T-helper 2 cell treated with Interferon-gamma antibody and Interleukin-4, amounts not matched to agents 5 μg/mL and 100 μg/mL, for 36 hours (primary cell): ENCODE measurements at regions not wholly inside any gene's neighbourhood (a gene's known extent, or its start where the extent isn't known, plus 50 kb on each side); places are given as distances from the start of the nearest gene placed in this dataset.
"Not testable (repeated sequence)": the region's sequence is repeated elsewhere in the genome, so short reads cannot be mapped to it uniquely, and the experiment has no call there.

ENCODE experiments used
- DNase-seq: peaks from one replicate; pipeline ENCODE4 v3.0.0; 2021; ENCODE audit warnings: low spot score
- H3K27ac Mint-ChIP-seq: one replicate; pipeline ENCODE4 v1.8.0; 2021; ENCODE audit warnings: mild to moderate bottlenecking, mixed read lengths
- H3K27me3 Mint-ChIP-seq: one replicate; pipeline ENCODE4 v1.8.0; 2021; ENCODE audit warnings: low read depth, mixed read lengths
- H3K36me3 Mint-ChIP-seq: one replicate; pipeline ENCODE4 v1.8.0; 2021; ENCODE audit warnings: low read depth, mixed read lengths
- H3K4me1 Mint-ChIP-seq: one replicate; pipeline ENCODE4 v1.8.0; 2021; ENCODE audit warnings: low read depth, mixed read lengths
- H3K4me3 Mint-ChIP-seq: one replicate; pipeline ENCODE4 v1.8.0; 2022; ENCODE audit warnings: mild to moderate bottlenecking, moderate library complexity, mixed read lengths
- H3K9me3 Mint-ChIP-seq: one replicate; pipeline ENCODE4 v1.8.0; 2021; ENCODE audit warnings: mixed read lengths

GRCh38 chr11:122563761-122564160, 91.8 kb upstream of the UBASH3B start:
- Mint-ChIP-seq H3K4me3 (no peak overlapping the region), H3K4me1 (no peaks in the 10 kb centered on the region), H3K27me3 (peaks cover 5% of the 10 kb centered on the region), H3K36me3 (no peaks in the 10 kb centered on the region), H3K27ac (no peak overlapping the region), H3K9me3 (no peaks in the 10 kb centered on the region)
- no peak for DNase-seq

- no peak for DNase-seq
- no peak overlapping the region for H3K27ac Mint-ChIP-seq
- peaks cover 12% of the 10 kb centered on the region for H3K27me3 Mint-ChIP-seq
Observed at GRCh38 chr11:122559734-122560382, 95.7 kb upstream of the UBASH3B start.

GRCh38 chr11:122559218-122559617, 96.3 kb upstream of the UBASH3B start:
- H3K4me1 Mint-ChIP-seq, H3K9me3 Mint-ChIP-seq, DNase-seq, H3K27ac Mint-ChIP-seq, H3K4me3 Mint-ChIP-seq, H3K36me3 Mint-ChIP-seq, H3K27me3 Mint-ChIP-seq: not testable (repeated sequence)

More at GRCh38 chr11:122559734-122560382, 95.7 kb upstream of the UBASH3B start:
- Mint-ChIP-seq H3K9me3 (no peaks in the 10 kb centered on the region), H3K4me3 (no peak overlapping the region), H3K36me3 (no peaks in the 10 kb centered on the region), H3K4me1 (no peaks in the 10 kb centered on the region)

GRCh38 chr11:122557163-122557562, 98.4 kb upstream of the UBASH3B start:
- not testable (repeated sequence) for DNase-seq, H3K27me3 Mint-ChIP-seq, H3K4me3 Mint-ChIP-seq, H3K27ac Mint-ChIP-seq, H3K4me1 Mint-ChIP-seq, H3K36me3 Mint-ChIP-seq, H3K9me3 Mint-ChIP-seq

- Mint-ChIP-seq H3K4me1 (no peaks in the 10 kb centered on the region), H3K27ac (no peak overlapping the region), H3K27me3 (peaks cover 8% of the 10 kb centered on the region), H3K9me3 (no peaks in the 10 kb centered on the region), H3K4me3 (no peak overlapping the region), H3K36me3 (no peaks in the 10 kb centered on the region)
- DNase-seq = no peak
Observed at GRCh38 chr11:122556605-122557004, 98.9 kb upstream of the UBASH3B start.

- DNase-seq = no peak
- H3K36me3 Mint-ChIP-seq = no peaks in the 10 kb centered on the region
- no peak overlapping the region for H3K27ac Mint-ChIP-seq
- H3K9me3 Mint-ChIP-seq = peaks cover 24% of the 10 kb centered on the region
- no peaks in the 10 kb centered on the region for H3K4me1 Mint-ChIP-seq
- H3K27me3 Mint-ChIP-seq = no peaks in the 10 kb centered on the region
- no peak overlapping the region for H3K4me3 Mint-ChIP-seq
Observed at GRCh38 chr11:122538060-122538459, 117.5 kb upstream of the UBASH3B start.

GRCh38 chr11:122524898-122525297, 130.6 kb upstream of the UBASH3B start:
- Mint-ChIP-seq H3K36me3 (no peaks in the 10 kb centered on the region), H3K4me3 (no peak overlapping the region), H3K9me3 (no peaks in the 10 kb centered on the region), H3K27me3 (peaks cover 7% of the 10 kb centered on the region), H3K27ac (no peak overlapping the region), H3K4me1 (no peaks in the 10 kb centered on the region)
- no peak for DNase-seq

- Mint-ChIP-seq H3K4me1 (no peaks in the 10 kb centered on the region), H3K27me3 (peaks cover 7% of the 10 kb centered on the region), H3K27ac (no peak overlapping the region), H3K4me3 (no peak overlapping the region), H3K9me3 (no peaks in the 10 kb centered on the region), H3K36me3 (no peaks in the 10 kb centered on the region)
- no peak for DNase-seq
Observed at GRCh38 chr11:122523846-122524805, 131.4 kb upstream of the UBASH3B start.

- Mint-ChIP-seq H3K27ac (no peak overlapping the region), H3K36me3 (no peaks in the 10 kb centered on the region), H3K4me3 (no peak overlapping the region), H3K4me1 (no peaks in the 10 kb centered on the region), H3K27me3 (peaks cover 7% of the 10 kb centered on the region), H3K9me3 (no peaks in the 10 kb centered on the region)
- DNase-seq = no peak
Observed at GRCh38 chr11:122521626-122522025, 133.9 kb upstream of the UBASH3B start.

- Mint-ChIP-seq H3K27me3 (peaks cover 5% of the 10 kb centered on the region), H3K4me1 (no peaks in the 10 kb centered on the region), H3K4me3 (no peak overlapping the region), H3K36me3 (no peaks in the 10 kb centered on the region), H3K9me3 (no peaks in the 10 kb centered on the region), H3K27ac (no peak overlapping the region)
- no peak for DNase-seq
Observed at GRCh38 chr11:122517403-122518379, 137.8 kb upstream of the UBASH3B start.

GRCh38 chr11:122516686-122517085, 138.8 kb upstream of the UBASH3B start:
- no peaks in the 10 kb centered on the region for H3K4me1 Mint-ChIP-seq
- DNase-seq = no peak
- H3K9me3 Mint-ChIP-seq = no peaks in the 10 kb centered on the region
- H3K36me3 Mint-ChIP-seq = no peaks in the 10 kb centered on the region
- H3K27ac Mint-ChIP-seq = no peak overlapping the region
- no peak overlapping the region for H3K4me3 Mint-ChIP-seq
- H3K27me3 Mint-ChIP-seq = peaks cover 5% of the 10 kb centered on the region

GRCh38 chr11:122513997-122514396, 141.5 kb upstream of the UBASH3B start:
- no peaks in the 10 kb centered on the region for H3K27me3 Mint-ChIP-seq
- no peaks in the 10 kb centered on the region for H3K4me1 Mint-ChIP-seq
- no peak overlapping the region for H3K4me3 Mint-ChIP-seq
- no peak for DNase-seq
- H3K9me3 Mint-ChIP-seq = no peaks in the 10 kb centered on the region
- no peaks in the 10 kb centered on the region for H3K36me3 Mint-ChIP-seq
- H3K27ac Mint-ChIP-seq = no peak overlapping the region

- H3K4me1 Mint-ChIP-seq = no peaks in the 10 kb centered on the region
- no peaks in the 10 kb centered on the region for H3K36me3 Mint-ChIP-seq
- no peak overlapping the region for H3K4me3 Mint-ChIP-seq
- no peak overlapping the region for H3K27ac Mint-ChIP-seq
- H3K27me3 Mint-ChIP-seq = no peaks in the 10 kb centered on the region
- no peak for DNase-seq
- H3K9me3 Mint-ChIP-seq = no peaks in the 10 kb centered on the region
Observed at GRCh38 chr11:122513328-122513727, 142.2 kb upstream of the UBASH3B start.
